ENCODE measurements at regions not wholly inside any gene's neighbourhood (a gene's known extent, or its start where the extent isn't known, plus 50 kb on each side); places are given as distances from the start of the nearest gene placed in this dataset.

- no peak for DNase-seq (ENCODE audit: low read depth)
- H3K4me3 ChIP-seq (ENCODE audit: low read depth, low read length): no peak overlapping the region
- TF ChIP-seq CTCF (conservative IDR thresholded peaks at IDR 0.05; ENCODE audit: low read depth, low read length): no peak
Measured at GRCh38 chr4:145290955-145291354, 110.6 kb upstream of the OTUD4 start.

GRCh38 chr4:145289403-145290076 is 109.2 kb upstream of the OTUD4 start:
- DNase-seq (ENCODE audit: low read depth): peak; percentile 46
- no peak for TF ChIP-seq CTCF (conservative IDR thresholded peaks at IDR 0.05; ENCODE audit: low read depth, low read length)
- H3K4me3 ChIP-seq (ENCODE audit: low read depth, low read length): no peak overlapping the region

GRCh38 chr4:145287351-145287750 is 107.0 kb upstream of the OTUD4 start:
- no peak for TF ChIP-seq CTCF (conservative IDR thresholded peaks at IDR 0.05; ENCODE audit: low read depth, low read length)
- H3K4me3 ChIP-seq (ENCODE audit: low read depth, low read length): no peak overlapping the region
- DNase-seq (ENCODE audit: low read depth): no peak

GRCh38 chr4:145285928-145286327 is 105.5 kb upstream of the OTUD4 start:
- TF ChIP-seq CTCF (conservative IDR thresholded peaks at IDR 0.05; ENCODE audit: low read depth, low read length): no peak
- no peak overlapping the region for H3K4me3 ChIP-seq (ENCODE audit: low read depth, low read length)
- peak; percentile 10 for DNase-seq (ENCODE audit: low read depth)

- no peak for DNase-seq (ENCODE audit: low read depth)
- no peak for TF ChIP-seq CTCF (conservative IDR thresholded peaks at IDR 0.05; ENCODE audit: low read depth, low read length)
- H3K4me3 ChIP-seq (ENCODE audit: low read depth, low read length): no peak overlapping the region
Measured at GRCh38 chr4:145283909-145284308, 103.5 kb upstream of the OTUD4 start.

- H3K4me3 ChIP-seq (ENCODE audit: low read depth, low read length): no peak overlapping the region
- no peak for DNase-seq (ENCODE audit: low read depth)
- TF ChIP-seq CTCF (conservative IDR thresholded peaks at IDR 0.05; ENCODE audit: low read depth, low read length): no peak
Measured at GRCh38 chr4:145281951-145282350, 101.6 kb upstream of the OTUD4 start.

GRCh38 chr4:145281224-145281623 is 100.8 kb upstream of the OTUD4 start:
- no peak overlapping the region for H3K4me3 ChIP-seq (ENCODE audit: low read depth, low read length)
- no peak for DNase-seq (ENCODE audit: low read depth)
- TF ChIP-seq CTCF (conservative IDR thresholded peaks at IDR 0.05; ENCODE audit: low read depth, low read length): no peak

Measured in choroid plexus epithelial cell (primary cell).